Activated CD4-positive, CD25-positive, alpha-beta regulatory T cell treated with anti-CD3 and anti-CD28 coated beads, Interleukin-2, amount 50 U/mL, for 24 hours (primary cell): ENCODE measurements at regions not wholly inside any gene's neighbourhood (a gene's known extent, or its start where the extent isn't known, plus 50 kb on each side); places are given as distances from the start of the nearest gene placed in this dataset.

Experiments used
- ATAC-seq, 2 donors: fragments of 150-1000 bp; cut with Tn5 transposase; one replicate each; pipeline ENCODE4 v1.10.0; 2021; ENCODE audit warnings: mild to moderate bottlenecking in 1 of 2, moderate library complexity in 1 of 2

GRCh38 chrX:727738-728621 is 97.4 kb downstream of the SHOX start:
- ATAC-seq, result no peak

- ATAC-seq, result no peak
Observed at GRCh38 chrX:725971-726370, 95.4 kb downstream of the SHOX start.

- no peak for ATAC-seq
Observed at GRCh38 chrX:724256-724655, 93.7 kb downstream of the SHOX start.

- no peak for ATAC-seq
Observed at GRCh38 chrX:723781-724180, 93.2 kb downstream of the SHOX start.

- no peak for ATAC-seq
Observed at GRCh38 chrX:721354-721753, 90.8 kb downstream of the SHOX start.

GRCh38 chrX:720825-721224 is 90.2 kb downstream of the SHOX start:
- ATAC-seq, result no peak

- no peak for ATAC-seq
Observed at GRCh38 chrX:720250-720649, 89.7 kb downstream of the SHOX start.

GRCh38 chrX:716136-716535 is 85.5 kb downstream of the SHOX start:
- no peak for ATAC-seq

GRCh38 chrX:714131-714530 is 83.5 kb downstream of the SHOX start:
- ATAC-seq, result no peak
